Neural cell (in vitro differentiated cells): ENCODE measurements at regions not wholly inside any gene's neighbourhood (a gene's known extent, or its start where the extent isn't known, plus 50 kb on each side); places are given as distances from the start of the nearest gene placed in this dataset.
A peak's percentile ranks its signal among the peaks of the same experiment; 100 is the strongest.

Source experiments
- H2AFZ ChIP-seq: fragments of 200-600, 300-800 bp; sonication (generic), shearing (Covaris generic); 2 replicates; pipeline ENCODE4 v1.6.0; 2014; ENCODE audit warnings: low read depth, mild to moderate bottlenecking, antibody characterized with exemption, low read length, moderate library complexity
- H3F3A ChIP-seq: fragments of 200-600 bp; shearing (Covaris generic); 2 replicates; pipeline ENCODE4 v1.6.1; 2016; ENCODE audit warnings: mild to moderate bottlenecking, moderate library complexity, mixed read lengths, antibody characterized with exemption, low read length; ENCODE audit not compliant: insufficient read depth, poor library complexity, severe bottlenecking
- H3K27ac ChIP-seq: fragments of 200-600, 300-800 bp; sonication (generic), shearing (Covaris generic); 2 replicates; pipeline ENCODE4 v1.5.1; 2014; ENCODE audit warnings: mild to moderate bottlenecking, low read length, moderate library complexity
- H3K27me3 ChIP-seq: fragments of 300-800, 200-600 bp; sonication (generic), shearing (Covaris generic); 2 replicates; pipeline ENCODE4 v1.6.0; 2014; ENCODE audit warnings: mild to moderate bottlenecking, low read depth, low read length, moderate library complexity; ENCODE audit not compliant: insufficient read depth
- H3K36me3 ChIP-seq: fragments of 300-800, 200-600 bp; sonication (generic), shearing (Covaris generic); 2 replicates; pipeline ENCODE4 v1.5.1; 2014; ENCODE audit warnings: mild to moderate bottlenecking, antibody characterized with exemption, low read length, moderate library complexity; ENCODE audit not compliant: insufficient read depth
- H3K4me2 ChIP-seq: fragments of 300-800, 200-600 bp; sonication (generic), shearing (Covaris generic); 2 replicates; pipeline ENCODE4 v1.6.0; 2014; ENCODE audit warnings: mild to moderate bottlenecking, low read length
- H3K4me3 ChIP-seq: fragments of 300-800, 200-600 bp; sonication (generic), shearing (Covaris generic); 2 replicates; pipeline ENCODE4 v1.5.1; 2014; ENCODE audit warnings: mild to moderate bottlenecking, low read length, moderate library complexity
- H3K79me2 ChIP-seq: fragments of 200-600 bp; shearing (Covaris generic); replicated peaks from 2 replicates; pipeline ENCODE4 v1.6.0; 2014; ENCODE audit warnings: mild to moderate bottlenecking, low read length, moderate library complexity; ENCODE audit not compliant: insufficient read depth
- H3K9ac ChIP-seq: fragments of 300-800, 200-600 bp; sonication (generic), shearing (Covaris generic); 2 replicates; pipeline ENCODE4 v1.6.1; 2016; ENCODE audit warnings: mild to moderate bottlenecking, low read length, mixed read lengths
- H3K9me2 ChIP-seq: fragments of 200-600 bp; shearing (Covaris generic); 2 replicates; pipeline ENCODE4 v1.6.1; 2016; ENCODE audit warnings: mild to moderate bottlenecking, low read length, mixed read lengths; ENCODE audit not compliant: insufficient read depth
- H3K9me3 ChIP-seq: fragments of 200-600, 300-800 bp; sonication (generic), shearing (Covaris generic); 2 replicates; pipeline ENCODE4 v1.6.1; 2016; ENCODE audit warnings: mild to moderate bottlenecking, mixed run types, low read length, moderate library complexity, mixed read lengths
- H4K20me1 ChIP-seq: fragments of 200-600 bp; shearing (Covaris generic); 2 replicates; pipeline ENCODE4 v1.6.1; 2016; ENCODE audit warnings: mild to moderate bottlenecking, mixed run types; ENCODE audit not compliant: insufficient read depth
- CTCF ChIP-seq: fragments of 450-650 bp; IDR thresholded peaks from 2 replicates; pipeline ENCODE4 v1.5.1; 2014; ENCODE audit warnings: antibody characterized with exemption, mild to moderate bottlenecking, moderate library complexity; ENCODE audit not compliant: poor library complexity, severe bottlenecking
- EP300 ChIP-seq: fragments of 450-650 bp; conservative IDR thresholded peaks from 2 replicates; pipeline ENCODE4 v1.6.1; 2014; ENCODE audit warnings: antibody characterized with exemption, mild to moderate bottlenecking, moderate library complexity; ENCODE audit not compliant: poor library complexity, severe bottlenecking
- EZH2 ChIP-seq: fragments of 200-600, 300-800 bp; shearing (Covaris generic), sonication (generic); IDR thresholded peaks from 2 replicates; pipeline ENCODE4 v1.6.1; 2014; ENCODE audit warnings: antibody characterized with exemption, low read length, borderline replicate concordance, mild to moderate bottlenecking; ENCODE audit not compliant: insufficient read depth, poor library complexity, severe bottlenecking
- MXI1 ChIP-seq: fragments of 450-650 bp; conservative IDR thresholded peaks from 2 replicates; pipeline ENCODE4 v1.6.1; 2014; ENCODE audit warnings: antibody characterized with exemption, mild to moderate bottlenecking; ENCODE audit not compliant: poor library complexity, severe bottlenecking
- POLR2AphosphoS5 ChIP-seq: IDR thresholded peaks from 2 replicates; pipeline ENCODE4 v1.6.1; 2012
- RAD21 ChIP-seq: fragments of 450-650 bp; conservative IDR thresholded peaks from 2 replicates; pipeline ENCODE4 v1.6.1; 2014; ENCODE audit warnings: antibody characterized with exemption, mild to moderate bottlenecking, moderate library complexity
- REST ChIP-seq: IDR thresholded peaks from 2 replicates; pipeline ENCODE4 v1.6.1; 2012; ENCODE audit warnings: borderline replicate concordance
- SMC3 ChIP-seq: fragments of 450-650 bp; conservative IDR thresholded peaks from 2 replicates; pipeline ENCODE4 v1.6.1; 2014; ENCODE audit warnings: antibody characterized with exemption, mild to moderate bottlenecking, moderate library complexity; ENCODE audit not compliant: poor library complexity
- TAF1 ChIP-seq: IDR thresholded peaks from 2 replicates; pipeline ENCODE4 v1.6.1; 2012; ENCODE audit warnings: low read depth

- H3K9ac ChIP-seq, result no peak overlapping the region
- H3K9me2 ChIP-seq, result no peaks in the 10 kb centered on the region
- H3K4me2 ChIP-seq, result no peak overlapping the region
- no peaks in the 10 kb centered on the region for H3K79me2 ChIP-seq
- H3F3A ChIP-seq, result no peaks in the 10 kb centered on the region
- H3K4me3 ChIP-seq, result no peak overlapping the region
- H2AFZ ChIP-seq, result no peak overlapping the region
- H3K9me3 ChIP-seq, result no peaks in the 10 kb centered on the region
- TF ChIP-seq TAF1 (no peak), CTCF (no peak), EP300 (no peak), EZH2 (no peak), MXI1 (no peak), POLR2AphosphoS5 (no peak), REST (no peak), RAD21 (no peak), SMC3 (no peak)
- no peaks in the 10 kb centered on the region for H3K36me3 ChIP-seq
- H3K27me3 ChIP-seq, result no peaks in the 10 kb centered on the region
- no peak overlapping the region for H3K27ac ChIP-seq
- H4K20me1 ChIP-seq, result no peaks in the 10 kb centered on the region
Observed at GRCh38 chr7:54355842-54356241, 186.3 kb upstream of the VSTM2A start.

- TF ChIP-seq POLR2AphosphoS5, result peak; percentile 13
- no peak for TF ChIP-seq CTCF
- no peak for TF ChIP-seq SMC3
- peak overlapping the region; percentile 32 for H3K4me3 ChIP-seq
- no peaks in the 10 kb centered on the region for H3K9me2 ChIP-seq
- no peaks in the 10 kb centered on the region for H3K27me3 ChIP-seq
- peak overlapping the region; percentile 50 for H3K27ac ChIP-seq
- H3F3A ChIP-seq, result no peaks in the 10 kb centered on the region
- peak overlapping the region; percentile 30 for H2AFZ ChIP-seq
- no peak overlapping the region for H3K9ac ChIP-seq
- H3K36me3 ChIP-seq, result no peaks in the 10 kb centered on the region
- no peaks in the 10 kb centered on the region for H3K9me3 ChIP-seq
- peak overlapping the region; percentile 17 for H3K4me2 ChIP-seq
- no peaks in the 10 kb centered on the region for H3K79me2 ChIP-seq
- H4K20me1 ChIP-seq, result no peaks in the 10 kb centered on the region
Observed at GRCh38 chr7:54360075-54360840, 181.9 kb upstream of the VSTM2A start.
